Lower leg skin (tissue), 3 donors: ENCODE measurements at regions not wholly inside any gene's neighbourhood (a gene's known extent, or its start where the extent isn't known, plus 50 kb on each side); places are given as distances from the start of the nearest gene placed in this dataset.

ENCODE experiments used
- POLR2A ChIP-seq, 2 donors: fragments of 450-650 bp; IDR thresholded peaks; one replicate each; pipeline ENCODE4 v1.6.1; 2016 to 2017; ENCODE audit warnings: antibody characterized with exemption in 2 of 2, mild to moderate bottlenecking in 1 of 2, moderate library complexity in 1 of 2
- TF ChIP-seq, protein P1 (sequence below), 3 donors: fragments of 450-650 bp; IDR thresholded peaks; one replicate each; pipeline ENCODE4 v1.5.1; 2016; ENCODE audit warnings: antibody characterized with exemption in 3 of 3, mild to moderate bottlenecking in 3 of 3, moderate library complexity in 2 of 3

DNA sequence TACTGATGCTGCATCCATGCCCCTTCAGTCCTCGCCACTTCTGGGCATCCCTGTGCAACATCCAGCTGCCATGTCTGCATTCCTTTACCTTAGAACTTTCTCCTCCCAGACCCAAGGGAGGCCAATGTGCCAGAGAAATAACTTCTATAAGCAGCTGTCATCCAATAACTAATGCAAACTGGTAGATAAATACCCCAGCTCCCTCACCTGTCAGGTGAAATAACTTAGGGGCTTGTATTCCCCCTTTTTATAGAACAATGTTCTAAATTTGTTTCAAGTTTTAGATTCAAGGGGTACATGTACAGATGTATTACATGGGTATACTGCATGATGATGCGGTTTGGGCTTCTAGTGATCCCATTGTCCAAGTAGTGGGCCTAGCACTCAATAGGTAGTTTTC, 880.1 kb downstream of the UQCRFS1 start:
- TF ChIP-seq, protein P1, sequence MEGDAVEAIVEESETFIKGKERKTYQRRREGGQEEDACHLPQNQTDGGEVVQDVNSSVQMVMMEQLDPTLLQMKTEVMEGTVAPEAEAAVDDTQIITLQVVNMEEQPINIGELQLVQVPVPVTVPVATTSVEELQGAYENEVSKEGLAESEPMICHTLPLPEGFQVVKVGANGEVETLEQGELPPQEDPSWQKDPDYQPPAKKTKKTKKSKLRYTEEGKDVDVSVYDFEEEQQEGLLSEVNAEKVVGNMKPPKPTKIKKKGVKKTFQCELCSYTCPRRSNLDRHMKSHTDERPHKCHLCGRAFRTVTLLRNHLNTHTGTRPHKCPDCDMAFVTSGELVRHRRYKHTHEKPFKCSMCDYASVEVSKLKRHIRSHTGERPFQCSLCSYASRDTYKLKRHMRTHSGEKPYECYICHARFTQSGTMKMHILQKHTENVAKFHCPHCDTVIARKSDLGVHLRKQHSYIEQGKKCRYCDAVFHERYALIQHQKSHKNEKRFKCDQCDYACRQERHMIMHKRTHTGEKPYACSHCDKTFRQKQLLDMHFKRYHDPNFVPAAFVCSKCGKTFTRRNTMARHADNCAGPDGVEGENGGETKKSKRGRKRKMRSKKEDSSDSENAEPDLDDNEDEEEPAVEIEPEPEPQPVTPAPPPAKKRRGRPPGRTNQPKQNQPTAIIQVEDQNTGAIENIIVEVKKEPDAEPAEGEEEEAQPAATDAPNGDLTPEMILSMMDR (IDR thresholded peaks at IDR 0.05) = no peak
- no peak for TF ChIP-seq POLR2A (IDR thresholded peaks at IDR 0.05)
